ENCODE measurements at regions not wholly inside any gene's neighbourhood (a gene's known extent, or its start where the extent isn't known, plus 50 kb on each side); places are given as distances from the start of the nearest gene placed in this dataset.

DNA sequence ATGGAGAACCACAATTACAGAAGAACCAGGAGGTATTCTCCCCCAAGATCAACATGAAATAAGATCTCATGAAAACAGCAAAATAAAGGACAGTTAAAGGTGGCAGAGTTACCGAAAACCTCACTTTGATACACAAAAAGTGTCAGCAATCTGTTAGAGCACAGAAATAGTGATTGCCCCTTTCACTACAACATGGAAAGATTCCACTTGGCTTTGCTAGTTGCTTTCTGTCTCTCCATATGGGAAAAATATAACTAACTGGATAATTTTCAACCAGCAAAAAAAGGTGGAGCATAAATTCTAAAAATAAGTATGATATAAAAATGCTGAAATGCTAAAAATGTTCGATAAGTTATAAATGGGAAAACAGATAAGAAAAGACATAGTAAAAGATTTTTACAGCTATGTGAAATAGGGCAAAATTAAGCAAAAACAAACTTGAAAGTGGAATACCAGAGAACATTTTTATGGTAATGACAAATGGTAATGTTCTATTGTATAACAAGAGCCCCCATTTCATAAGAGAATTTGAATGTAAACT is 90.2 kb downstream of the GPR85 start:
- H3K36me3 ChIP-seq (ENCODE audit: low read depth): no peaks in the 10 kb centered on the region
- no peak overlapping the region for H3K4me3 ChIP-seq
- no peaks in the 10 kb centered on the region for H3K9me3 ChIP-seq
- ATAC-seq: no peak
- no peak for DNase-seq
- intact Hi-C loops (cut with DNase I, micrococcal nuclease): no loop called here
- H3K4me1 ChIP-seq (ENCODE audit: low read depth): no peaks in the 10 kb centered on the region
- TF ChIP-seq, protein P1, sequence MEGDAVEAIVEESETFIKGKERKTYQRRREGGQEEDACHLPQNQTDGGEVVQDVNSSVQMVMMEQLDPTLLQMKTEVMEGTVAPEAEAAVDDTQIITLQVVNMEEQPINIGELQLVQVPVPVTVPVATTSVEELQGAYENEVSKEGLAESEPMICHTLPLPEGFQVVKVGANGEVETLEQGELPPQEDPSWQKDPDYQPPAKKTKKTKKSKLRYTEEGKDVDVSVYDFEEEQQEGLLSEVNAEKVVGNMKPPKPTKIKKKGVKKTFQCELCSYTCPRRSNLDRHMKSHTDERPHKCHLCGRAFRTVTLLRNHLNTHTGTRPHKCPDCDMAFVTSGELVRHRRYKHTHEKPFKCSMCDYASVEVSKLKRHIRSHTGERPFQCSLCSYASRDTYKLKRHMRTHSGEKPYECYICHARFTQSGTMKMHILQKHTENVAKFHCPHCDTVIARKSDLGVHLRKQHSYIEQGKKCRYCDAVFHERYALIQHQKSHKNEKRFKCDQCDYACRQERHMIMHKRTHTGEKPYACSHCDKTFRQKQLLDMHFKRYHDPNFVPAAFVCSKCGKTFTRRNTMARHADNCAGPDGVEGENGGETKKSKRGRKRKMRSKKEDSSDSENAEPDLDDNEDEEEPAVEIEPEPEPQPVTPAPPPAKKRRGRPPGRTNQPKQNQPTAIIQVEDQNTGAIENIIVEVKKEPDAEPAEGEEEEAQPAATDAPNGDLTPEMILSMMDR (IDR thresholded peaks at IDR 0.05): no peak

DNA sequence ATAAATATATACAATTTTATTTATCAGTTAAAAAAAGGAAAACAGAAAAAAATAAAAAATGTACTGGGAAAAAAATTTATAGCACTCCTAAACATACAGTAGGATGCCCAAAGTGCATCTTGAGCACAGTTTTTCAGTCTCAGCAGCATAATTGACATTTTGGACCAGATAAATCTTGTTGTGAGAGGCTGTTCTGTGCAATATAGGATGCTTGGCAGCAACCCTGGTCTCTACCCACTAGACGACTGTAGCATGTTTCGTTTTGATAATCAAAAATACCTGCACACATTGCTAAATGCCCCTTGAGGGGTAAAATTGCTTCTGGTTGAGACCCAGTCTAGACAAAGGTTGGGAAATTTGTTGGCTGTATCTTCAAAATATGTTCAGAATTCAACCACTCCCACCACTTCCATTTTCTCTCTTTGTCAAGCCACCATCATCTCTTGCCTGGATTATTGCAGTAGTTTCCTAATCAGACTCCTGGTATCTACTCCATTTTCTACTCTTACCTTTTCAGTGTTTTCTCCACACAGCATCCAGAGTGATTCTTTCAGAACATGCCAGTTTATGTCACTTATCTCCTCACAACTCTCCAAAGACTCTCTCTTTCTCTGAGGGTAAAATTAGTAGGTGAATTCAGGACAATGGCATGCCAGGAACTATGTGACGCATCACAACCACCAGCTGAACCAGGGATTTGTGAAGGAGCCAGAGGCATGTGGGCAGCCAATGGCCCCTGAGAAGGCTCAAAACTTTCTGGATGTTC is 91.4 kb downstream of the GPR85 start:
- ATAC-seq (no peak), DNase-seq (no peak)
- intact Hi-C loops (cut with DNase I, micrococcal nuclease): no loop called here
- Histone ChIP-seq H3K36me3 (ENCODE audit: low read depth) (no peaks in the 10 kb centered on the region), H3K9me3 (no peaks in the 10 kb centered on the region), H3K4me1 (ENCODE audit: low read depth) (no peaks in the 10 kb centered on the region), H3K4me3 (no peak overlapping the region)
- TF ChIP-seq, protein P1 (IDR thresholded peaks at IDR 0.05): no peak

DNA sequence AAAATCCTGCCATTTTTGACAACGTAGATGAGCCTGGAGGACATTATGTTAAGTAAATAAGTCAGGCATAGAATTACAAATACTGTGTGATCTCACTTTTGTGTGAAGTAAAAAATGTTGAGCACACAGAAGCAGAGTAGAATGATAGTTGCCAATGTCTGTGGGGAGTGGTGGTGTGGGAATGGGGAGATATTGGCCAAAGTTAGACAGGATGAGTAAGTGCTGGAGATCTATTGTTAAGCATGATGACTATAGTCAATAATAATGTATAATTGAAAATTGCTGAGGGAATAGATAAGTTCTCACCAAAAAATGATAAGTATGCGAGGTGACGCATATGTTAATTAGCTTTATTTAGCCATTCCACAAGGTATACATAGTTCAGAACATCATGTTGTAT is 92.0 kb downstream of the GPR85 start:
- no peak overlapping the region for H3K4me3 ChIP-seq
- H3K4me1 ChIP-seq (ENCODE audit: low read depth): no peaks in the 10 kb centered on the region
- intact Hi-C loops (cut with DNase I, micrococcal nuclease): no loop called here
- TF ChIP-seq, protein P1 (IDR thresholded peaks at IDR 0.05): no peak
- ATAC-seq (no peak), DNase-seq (no peak)
- no peaks in the 10 kb centered on the region for H3K36me3 ChIP-seq (ENCODE audit: low read depth)
- H3K9me3 ChIP-seq: no peaks in the 10 kb centered on the region

DNA sequence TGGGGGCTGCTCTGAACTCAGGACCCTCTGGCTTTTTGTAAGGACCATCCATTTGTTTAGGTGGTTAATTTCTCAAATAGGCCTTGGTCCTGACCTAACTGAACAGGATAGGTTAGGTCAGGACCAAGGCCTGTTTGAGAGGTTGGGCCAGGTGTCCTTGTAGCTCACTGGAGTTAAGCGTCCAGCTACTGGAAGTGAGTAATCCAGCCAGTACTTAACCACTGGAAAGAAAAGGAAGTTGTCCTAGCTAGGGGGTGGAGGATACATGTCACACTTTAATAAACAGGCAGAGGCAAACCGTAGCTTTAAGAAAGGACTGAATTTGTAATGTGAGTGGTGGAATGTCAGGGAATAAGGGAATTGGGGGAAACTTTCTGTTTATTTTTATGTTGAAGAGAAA is 96.0 kb downstream of the GPR85 start:
- ATAC-seq: no peak
- intact Hi-C loops (cut with DNase I, micrococcal nuclease): no loop called here
- H3K4me3 ChIP-seq: no peak overlapping the region
- no peaks in the 10 kb centered on the region for H3K36me3 ChIP-seq (ENCODE audit: low read depth)
- DNase-seq: no peak
- TF ChIP-seq, protein P1 (IDR thresholded peaks at IDR 0.05): no peak
- H3K9me3 ChIP-seq: no peaks in the 10 kb centered on the region
- H3K4me1 ChIP-seq (ENCODE audit: low read depth): no peaks in the 10 kb centered on the region

DNA sequence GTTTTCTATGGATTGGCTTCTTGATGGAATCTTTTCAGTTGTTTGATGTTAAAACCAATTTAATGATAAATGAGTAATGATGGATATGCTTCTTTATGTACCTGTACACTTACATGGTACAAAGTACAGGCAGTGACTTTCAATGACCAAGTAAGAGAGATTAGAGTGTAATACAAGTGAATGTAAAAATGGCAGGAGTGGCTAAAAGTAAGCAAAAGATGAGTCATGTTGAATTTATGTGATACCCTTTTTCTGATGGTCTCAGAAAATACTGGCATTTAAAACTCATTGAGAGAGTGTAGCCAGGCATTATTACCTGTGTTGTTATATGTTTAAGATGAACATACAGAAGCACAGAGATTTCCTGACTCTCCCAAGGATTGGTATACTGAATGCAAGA is 97.1 kb downstream of the GPR85 start:
- no peak for ATAC-seq
- Histone ChIP-seq H3K36me3 (ENCODE audit: low read depth) (no peaks in the 10 kb centered on the region), H3K4me1 (ENCODE audit: low read depth) (no peaks in the 10 kb centered on the region), H3K9me3 (no peaks in the 10 kb centered on the region), H3K4me3 (no peak overlapping the region)
- TF ChIP-seq, protein P1 (IDR thresholded peaks at IDR 0.05): no peak
- intact Hi-C loops (cut with DNase I, micrococcal nuclease): no loop called here
- DNase-seq: no peak

Data from mucosa of descending colon (tissue), 3 donors.